HG03354 (cell line): ENCODE measurements at regions not wholly inside any gene's neighbourhood (a gene's known extent, or its start where the extent isn't known, plus 50 kb on each side); places are given as distances from the start of the nearest gene placed in this dataset.

Source experiments
- ATAC-seq: cut with Tn5 transposase; IDR thresholded peaks from one replicate; pipeline ENCODE4 v1.9.1; 2021; ENCODE audit warnings: mild to moderate bottlenecking; ENCODE audit not compliant: unreplicated experiment, poor library complexity, severe bottlenecking

GRCh38 chr6:37104824-37105147 lies 65.2 kb upstream of the PIM1 start:
- ATAC-seq, result no peak

GRCh38 chr6:37105148-37106050 lies 64.6 kb upstream of the PIM1 start:
- no peak for ATAC-seq

GRCh38 chr6:37106051-37106363 lies 63.9 kb upstream of the PIM1 start:
- no peak for ATAC-seq

- no peak for ATAC-seq
Observed at GRCh38 chr6:37106554-37106953, 63.4 kb upstream of the PIM1 start.

GRCh38 chr6:37106982-37107491 lies 62.9 kb upstream of the PIM1 start:
- no peak for ATAC-seq

- no peak for ATAC-seq
Observed at GRCh38 chr6:37109714-37110499, 60.0 kb upstream of the PIM1 start.

GRCh38 chr6:37110500-37111461 lies 59.2 kb upstream of the PIM1 start:
- no peak for ATAC-seq

GRCh38 chr6:37113976-37114375 lies 56.0 kb upstream of the PIM1 start:
- ATAC-seq, result no peak

GRCh38 chr6:37114612-37115011 lies 55.3 kb upstream of the PIM1 start:
- no peak for ATAC-seq

- ATAC-seq, result no peak
Observed at GRCh38 chr6:37115236-37115895, 54.6 kb upstream of the PIM1 start.

- ATAC-seq, result no peak
Observed at GRCh38 chr6:37116326-37116725, 53.6 kb upstream of the PIM1 start.

- no peak for ATAC-seq
Observed at GRCh38 chr6:37119387-37119886, 50.5 kb upstream of the PIM1 start.
